GM19043 (cell line): ENCODE measurements at regions not wholly inside any gene's neighbourhood (a gene's known extent, or its start where the extent isn't known, plus 50 kb on each side); places are given as distances from the start of the nearest gene placed in this dataset.

Source experiments
- ATAC-seq: cut with Tn5 transposase; IDR thresholded peaks from one replicate; pipeline ENCODE4 v1.9.1; 2021; ENCODE audit warnings: low read depth; ENCODE audit not compliant: unreplicated experiment

DNA sequence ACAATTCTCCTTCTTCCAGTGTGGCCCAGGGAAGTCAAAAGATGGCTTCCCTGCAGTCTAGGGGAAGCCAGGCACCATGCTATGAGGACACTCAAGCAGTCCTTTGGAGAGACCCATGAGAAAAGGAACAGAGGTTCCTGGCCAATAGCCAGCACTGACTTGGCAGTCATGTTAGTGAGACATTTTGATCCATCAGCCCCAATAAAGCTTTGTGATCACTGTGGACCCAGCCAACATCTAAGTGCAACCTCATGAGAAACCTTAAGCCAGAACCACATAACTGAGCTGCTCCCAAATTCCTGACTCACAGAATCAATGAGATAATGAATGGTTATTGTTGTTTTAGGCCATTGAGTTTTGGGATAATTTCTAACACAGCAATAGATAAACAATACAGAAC, 51.0 kb upstream of the NAP1L1 start:
- ATAC-seq, result no peak
